ENCODE measurements at regions not wholly inside any gene's neighbourhood (a gene's known extent, or its start where the extent isn't known, plus 50 kb on each side); places are given as distances from the start of the nearest gene placed in this dataset.

GRCh38 chr6:91720324-91720723, 1133.5 kb upstream of the MAP3K7 start:
- TF ChIP-seq, protein P1, sequence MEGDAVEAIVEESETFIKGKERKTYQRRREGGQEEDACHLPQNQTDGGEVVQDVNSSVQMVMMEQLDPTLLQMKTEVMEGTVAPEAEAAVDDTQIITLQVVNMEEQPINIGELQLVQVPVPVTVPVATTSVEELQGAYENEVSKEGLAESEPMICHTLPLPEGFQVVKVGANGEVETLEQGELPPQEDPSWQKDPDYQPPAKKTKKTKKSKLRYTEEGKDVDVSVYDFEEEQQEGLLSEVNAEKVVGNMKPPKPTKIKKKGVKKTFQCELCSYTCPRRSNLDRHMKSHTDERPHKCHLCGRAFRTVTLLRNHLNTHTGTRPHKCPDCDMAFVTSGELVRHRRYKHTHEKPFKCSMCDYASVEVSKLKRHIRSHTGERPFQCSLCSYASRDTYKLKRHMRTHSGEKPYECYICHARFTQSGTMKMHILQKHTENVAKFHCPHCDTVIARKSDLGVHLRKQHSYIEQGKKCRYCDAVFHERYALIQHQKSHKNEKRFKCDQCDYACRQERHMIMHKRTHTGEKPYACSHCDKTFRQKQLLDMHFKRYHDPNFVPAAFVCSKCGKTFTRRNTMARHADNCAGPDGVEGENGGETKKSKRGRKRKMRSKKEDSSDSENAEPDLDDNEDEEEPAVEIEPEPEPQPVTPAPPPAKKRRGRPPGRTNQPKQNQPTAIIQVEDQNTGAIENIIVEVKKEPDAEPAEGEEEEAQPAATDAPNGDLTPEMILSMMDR (conservative IDR thresholded peaks at IDR 0.05; ENCODE audit: low read depth, low read length): no peak
- TF ChIP-seq EZH2phosphoT487 (IDR thresholded peaks at IDR 0.05; ENCODE audit: borderline replicate concordance, low read length): no peak

Data from PC-3 (cell line).